ENCODE measurements at regions not wholly inside any gene's neighbourhood (a gene's known extent, or its start where the extent isn't known, plus 50 kb on each side); places are given as distances from the start of the nearest gene placed in this dataset.

DNA sequence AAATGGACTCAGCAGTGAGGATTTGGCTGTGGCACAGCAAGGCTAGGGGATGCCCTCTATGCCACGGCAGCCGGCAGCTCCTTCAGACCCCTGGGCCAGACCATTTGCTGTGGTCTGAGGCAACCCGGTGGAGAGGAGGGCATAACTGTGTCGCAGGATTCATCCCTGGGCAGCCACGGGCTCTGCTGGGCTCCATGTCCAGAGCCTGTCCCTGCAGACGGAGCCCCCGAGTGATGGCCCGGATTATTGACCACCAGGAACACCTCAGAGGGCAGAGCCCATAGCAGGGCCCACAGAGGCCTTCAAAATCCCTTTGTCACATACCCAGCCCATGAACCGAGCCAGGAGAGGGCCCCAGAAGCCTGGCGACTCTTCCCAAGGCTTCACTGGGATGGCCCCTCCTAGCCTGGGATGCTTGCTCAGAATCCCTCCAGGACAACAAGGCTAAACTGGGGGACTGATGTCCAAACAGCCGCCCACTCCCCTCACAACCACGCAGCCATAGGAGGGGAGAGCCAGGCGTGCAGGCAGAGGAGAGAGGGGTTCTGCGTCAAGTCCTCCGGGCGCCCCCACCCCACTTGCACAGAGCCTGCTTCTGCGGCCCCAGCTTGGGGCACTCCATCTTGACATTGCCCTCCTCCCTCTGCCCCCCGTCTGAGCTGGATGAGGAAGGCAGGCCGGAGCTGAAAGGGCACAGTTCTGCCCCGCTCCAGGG, 68.2 kb upstream of the AFDN start:
- TF ChIP-seq, protein P1, sequence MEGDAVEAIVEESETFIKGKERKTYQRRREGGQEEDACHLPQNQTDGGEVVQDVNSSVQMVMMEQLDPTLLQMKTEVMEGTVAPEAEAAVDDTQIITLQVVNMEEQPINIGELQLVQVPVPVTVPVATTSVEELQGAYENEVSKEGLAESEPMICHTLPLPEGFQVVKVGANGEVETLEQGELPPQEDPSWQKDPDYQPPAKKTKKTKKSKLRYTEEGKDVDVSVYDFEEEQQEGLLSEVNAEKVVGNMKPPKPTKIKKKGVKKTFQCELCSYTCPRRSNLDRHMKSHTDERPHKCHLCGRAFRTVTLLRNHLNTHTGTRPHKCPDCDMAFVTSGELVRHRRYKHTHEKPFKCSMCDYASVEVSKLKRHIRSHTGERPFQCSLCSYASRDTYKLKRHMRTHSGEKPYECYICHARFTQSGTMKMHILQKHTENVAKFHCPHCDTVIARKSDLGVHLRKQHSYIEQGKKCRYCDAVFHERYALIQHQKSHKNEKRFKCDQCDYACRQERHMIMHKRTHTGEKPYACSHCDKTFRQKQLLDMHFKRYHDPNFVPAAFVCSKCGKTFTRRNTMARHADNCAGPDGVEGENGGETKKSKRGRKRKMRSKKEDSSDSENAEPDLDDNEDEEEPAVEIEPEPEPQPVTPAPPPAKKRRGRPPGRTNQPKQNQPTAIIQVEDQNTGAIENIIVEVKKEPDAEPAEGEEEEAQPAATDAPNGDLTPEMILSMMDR (IDR thresholded peaks at IDR 0.05; ENCODE audit: extremely low read depth in 1 of 2, insufficient read depth in 1 of 2, low read depth in 1 of 2, low read length in 2 of 2), result no peak
- TF ChIP-seq POLR2A (IDR thresholded peaks at IDR 0.05; ENCODE audit: low read depth, low read length), result no peak
- no peak for TF ChIP-seq POLR2AphosphoS5 (IDR thresholded peaks at IDR 0.05; ENCODE audit: insufficient read depth, low read depth, low read length)
- TF ChIP-seq FOS (IDR thresholded peaks at IDR 0.05; ENCODE audit: borderline replicate concordance, insufficient read depth, low read length), result no peak
- TF ChIP-seq, protein P2, sequence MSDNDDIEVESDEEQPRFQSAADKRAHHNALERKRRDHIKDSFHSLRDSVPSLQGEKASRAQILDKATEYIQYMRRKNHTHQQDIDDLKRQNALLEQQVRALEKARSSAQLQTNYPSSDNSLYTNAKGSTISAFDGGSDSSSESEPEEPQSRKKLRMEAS (IDR thresholded peaks at IDR 0.05; ENCODE audit: insufficient read depth, insufficient read length), result no peak

Measured in endothelial cell of umbilical vein (primary cell).